H1 (cell line): ENCODE measurements at regions not wholly inside any gene's neighbourhood (a gene's known extent, or its start where the extent isn't known, plus 50 kb on each side); places are given as distances from the start of the nearest gene placed in this dataset.

Experiments
- CTCF ChIA-PET: fragments of 300-600 bp; sonication (Branson Sonifier 250); formaldehyde crosslinking; loops from one replicate; lab custom pipeline; 2021; ENCODE audit not compliant: partially characterized antibody; lab: Charles Lee
- POLR2A ChIA-PET: fragments of 300-600 bp; sonication (Branson Sonifier 250); formaldehyde crosslinking; loops from one replicate; lab custom pipeline; 2021; ENCODE audit warnings: inconsistent platforms; ENCODE audit not compliant: partially characterized antibody; lab: Charles Lee
- DNase-seq, 2 experiments: peaks; one replicate each; pipeline versions ENCODE4 v3.0.0 to v3.0.0-alpha.2; 2010 to 2022; ENCODE audit warnings: low spot score in 2 of 2, low read depth in 1 of 2, mixed read lengths in 1 of 2
- FAIRE-seq: peaks from 2 replicates; lab custom pipeline; 2011; peaks lifted over from hg19 to GRCh38; lab: Jason Lieb, UNC
- H2AFZ ChIP-seq: 2 replicates; pipeline ENCODE4 v1.8.1; 2012; ENCODE audit warnings: low read length, inconsistent platforms
- H2AK5ac ChIP-seq: 2 replicates; pipeline ENCODE4 v1.6.1; 2013; ENCODE audit warnings: low read depth, low read length
- H2BK120ac ChIP-seq: replicated peaks from 2 replicates; pipeline ENCODE3; 2013; ENCODE audit warnings: low read depth, low read length, inconsistent platforms
- H2BK12ac ChIP-seq: 2 replicates; pipeline ENCODE4 v1.6.1; 2013; ENCODE audit warnings: low read depth, low read length
- H2BK15ac ChIP-seq: 2 replicates; pipeline ENCODE4 v1.6.1; 2013; ENCODE audit warnings: low read length
- H2BK20ac ChIP-seq: 2 replicates; pipeline ENCODE4 v1.6.1; 2013; ENCODE audit warnings: low read length
- H2BK5ac ChIP-seq: 2 replicates; pipeline ENCODE4 v1.6.1; 2013; ENCODE audit warnings: low read depth, low read length
- H3K14ac ChIP-seq: 2 replicates; pipeline ENCODE4 v1.6.1; 2013; ENCODE audit warnings: inconsistent platforms; ENCODE audit not compliant: insufficient read length
- H3K18ac ChIP-seq: 2 replicates; pipeline ENCODE4 v1.6.1; 2013; ENCODE audit warnings: low read length; ENCODE audit errors: extremely low read depth
- H3K23ac ChIP-seq: 2 replicates; pipeline ENCODE4 v1.6.1; 2013; ENCODE audit warnings: inconsistent platforms; ENCODE audit not compliant: insufficient read length
- H3K23me2 ChIP-seq: 2 replicates; pipeline ENCODE4 v1.6.1; 2013; ENCODE audit warnings: low read depth, low read length
- H3K27ac ChIP-seq: 2 replicates; pipeline ENCODE4 v1.6.1; 2011; ENCODE audit warnings: low read depth, low read length, inconsistent platforms
- H3K27me3 ChIP-seq, 4 experiments: replicated peaks in 1 of 4; 1 replicate in 1 of 4; 2 replicates in 3 of 4; pipeline versions ENCODE4 v1.6.1 to v1.8.1; 2011 to 2013; ENCODE audit warnings: low read length in 3 of 4, mild to moderate bottlenecking in 3 of 4, inconsistent platforms in 2 of 4, mixed read lengths in 2 of 4, moderate library complexity in 1 of 4; ENCODE audit not compliant: control insufficient read depth in 3 of 4, insufficient read depth in 3 of 4; ENCODE audit errors: extremely low read depth in 1 of 4
- H3K36me3 ChIP-seq, 4 experiments: 2 replicates each; pipeline versions ENCODE4 v1.6.1 to v1.8.1; 2011 to 2013; ENCODE audit warnings: mild to moderate bottlenecking in 4 of 4, low read length in 3 of 4, moderate library complexity in 2 of 4, control low read depth in 1 of 4, inconsistent platforms in 1 of 4; ENCODE audit not compliant: insufficient read depth in 4 of 4, control insufficient read depth in 2 of 4
- H3K4ac ChIP-seq: replicated peaks from 2 replicates; pipeline ENCODE3; 2013; ENCODE audit warnings: low read length, low read depth, mixed read lengths, inconsistent platforms; ENCODE audit not compliant: insufficient read length
- H3K4me1 ChIP-seq, 4 experiments: replicated peaks in 1 of 4; 1 replicate in 1 of 4; 2 replicates in 3 of 4; pipeline versions ENCODE4 v1.6.1 to v1.8.1; 2011 to 2013; ENCODE audit warnings: low read length in 3 of 4, inconsistent platforms in 2 of 4, mixed read lengths in 1 of 4; ENCODE audit not compliant: insufficient read depth in 4 of 4, control insufficient read depth in 3 of 4
- H3K4me2 ChIP-seq, 2 experiments: 2 replicates each; pipeline versions ENCODE4 v1.6.1 to v1.8.1; 2011 to 2013; ENCODE audit warnings: low read depth in 2 of 2, low read length in 2 of 2, control low read depth in 1 of 2, inconsistent platforms in 1 of 2, mild to moderate bottlenecking in 1 of 2; ENCODE audit not compliant: insufficient read depth in 1 of 2
- H3K4me3 ChIP-seq, 4 experiments: fragments of 200-600, 300-600 bp in 1 of 4; sonication (generic), shearing (Covaris generic), sonication (Bioruptor Twin) in 1 of 4; 2 replicates each; pipeline versions ENCODE4 v1.5.1 to v1.8.1; 2011 to 2016; ENCODE audit warnings: low read length in 4 of 4, low read depth in 3 of 4, control low read depth in 2 of 4, inconsistent platforms in 2 of 4, mild to moderate bottlenecking in 2 of 4, mixed read lengths in 1 of 4, moderate library complexity in 1 of 4; ENCODE audit not compliant: insufficient read depth in 2 of 4; ENCODE audit errors: extremely low read depth in 1 of 4
- H3K56ac ChIP-seq: replicated peaks from 2 replicates; pipeline ENCODE3; 2013; ENCODE audit warnings: low read depth, mild to moderate bottlenecking, mixed read lengths, low read length, inconsistent platforms; ENCODE audit not compliant: insufficient read length
- H3K79me1 ChIP-seq: 2 replicates; pipeline ENCODE4 v1.6.1; 2013; ENCODE audit warnings: low read depth, low read length, control low read depth
- H3K79me2 ChIP-seq, 2 experiments: 2 replicates each; pipeline versions ENCODE4 v1.6.1 to v1.8.1; 2012 to 2013; ENCODE audit warnings: low read length in 2 of 2, mild to moderate bottlenecking in 2 of 2, inconsistent platforms in 1 of 2; ENCODE audit not compliant: insufficient read depth in 2 of 2, control insufficient read depth in 1 of 2
- H3K9ac ChIP-seq, 4 experiments: replicated peaks in 1 of 4; 1 replicate in 1 of 4; 2 replicates in 3 of 4; pipeline versions ENCODE4 v1.6.1 to v1.8.1; 2011 to 2013; ENCODE audit warnings: low read depth in 3 of 4, low read length in 3 of 4, control low read depth in 2 of 4, mild to moderate bottlenecking in 2 of 4, moderate library complexity in 2 of 4, inconsistent platforms in 1 of 4; ENCODE audit errors: extremely low read depth in 1 of 4
- H3K9me3 ChIP-seq, 2 experiments: 2 replicates each; pipeline versions ENCODE4 v1.6.1 to v1.8.1; 2012 to 2013; ENCODE audit warnings: mild to moderate bottlenecking in 2 of 2, moderate library complexity in 2 of 2, control low read depth in 1 of 2, inconsistent platforms in 1 of 2, low read depth in 1 of 2, low read length in 1 of 2, mixed read lengths in 1 of 2; ENCODE audit not compliant: insufficient read depth in 2 of 2
- H4K20me1 ChIP-seq, 2 experiments: replicated peaks in 1 of 2; 2 replicates each; pipeline versions ENCODE3 to v1.8.1; 2011 to 2013; ENCODE audit warnings: inconsistent platforms in 2 of 2, low read length in 2 of 2, mild to moderate bottlenecking in 1 of 2; ENCODE audit not compliant: insufficient read depth in 2 of 2, control insufficient read depth in 1 of 2
- H4K5ac ChIP-seq: 2 replicates; pipeline ENCODE4 v1.6.1; 2013; ENCODE audit warnings: low read length, low read depth, mixed read lengths, inconsistent platforms; ENCODE audit not compliant: insufficient read length
- H4K8ac ChIP-seq: 2 replicates; pipeline ENCODE4 v1.8.0; 2013; ENCODE audit warnings: mild to moderate bottlenecking, moderate library complexity, low read length, inconsistent platforms; ENCODE audit not compliant: insufficient read depth; ENCODE audit errors: extremely low read depth
- H4K91ac ChIP-seq: replicated peaks from 2 replicates; pipeline ENCODE3; 2013; ENCODE audit warnings: low read length, mixed read lengths, inconsistent platforms; ENCODE audit not compliant: insufficient read length
- CEBPB ChIP-seq: IDR thresholded peaks from 2 replicates; pipeline ENCODE4 v1.6.1; 2012; ENCODE audit warnings: low read depth, low read length
- RAD21 ChIP-seq, 2 experiments: IDR thresholded peaks in 1 of 2; conservative IDR thresholded peaks in 1 of 2; 2 replicates each; pipeline ENCODE4 v1.6.1; 2011; ENCODE audit warnings: low read depth in 2 of 2, low read length in 2 of 2, improper control_type of control experiment in 1 of 2, inconsistent platforms in 1 of 2, mild to moderate bottlenecking in 1 of 2, moderate library complexity in 1 of 2
- RXRA ChIP-seq: IDR thresholded peaks from 2 replicates; pipeline ENCODE4 v1.6.1; 2011; ENCODE audit warnings: low read depth, mild to moderate bottlenecking, low read length, moderate library complexity; ENCODE audit not compliant: insufficient read depth
- SIN3A ChIP-seq, 2 experiments: IDR thresholded peaks in 1 of 2; conservative IDR thresholded peaks in 1 of 2; 2 replicates each; pipeline ENCODE4 v1.6.1; 2011 to 2012; ENCODE audit warnings: low read length in 2 of 2, improper control_type of control experiment in 1 of 2, low read depth in 1 of 2, mild to moderate bottlenecking in 1 of 2
- TAF7 ChIP-seq: optimal IDR thresholded peaks from 2 replicates; pipeline ENCODE3; 2011; ENCODE audit warnings: low read depth, mild to moderate bottlenecking, inconsistent platforms, low read length, moderate library complexity, borderline replicate concordance
- WGBS, 2 experiments: shearing (Covaris generic) in 1 of 2; methylation state at CpG; one replicate each; pipeline versions ENCODE4 v1.1.6 to v1.1.7; 2013 to 2015; ENCODE audit warnings: low lambda C conversion rate in 2 of 2, mixed read lengths in 2 of 2, inconsistent platforms in 1 of 2, low coverage in 1 of 2, missing lambda C conversion rate in 1 of 2; ENCODE audit not compliant: insufficient replicate concordance in 2 of 2, insufficient coverage in 1 of 2, insufficient read length in 1 of 2; ENCODE audit errors: extremely low coverage in 1 of 2, missing lambda C conversion rate in 1 of 2; 5-methylcytosine and 5-hydroxymethylcytosine counted together

DNA sequence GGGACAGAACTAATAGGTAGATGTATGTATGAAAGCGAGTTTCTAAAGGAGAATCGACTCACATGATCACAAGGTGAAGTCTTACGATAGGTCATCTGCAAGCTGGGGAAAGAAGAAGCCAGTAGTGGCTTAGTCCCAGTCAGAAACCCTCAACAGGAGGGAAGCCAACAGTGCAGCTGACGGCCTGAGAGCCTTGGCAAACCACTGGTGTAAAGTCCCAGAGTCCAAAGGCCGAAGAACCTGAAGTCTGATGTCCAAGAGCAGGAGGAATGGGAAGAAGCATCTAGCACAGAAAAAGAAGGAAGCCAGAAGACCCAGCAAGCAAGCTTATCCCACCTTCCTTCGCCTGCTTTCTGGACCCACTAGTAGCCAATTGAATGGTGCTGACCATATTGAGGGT, 507.6 kb upstream of the ARGLU1 start:
- no peak overlapping the region for H4K5ac ChIP-seq
- H3K9me3 ChIP-seq, result no peaks in the 10 kb centered on the region
- no peaks in the 10 kb centered on the region for H3K23me2 ChIP-seq
- no peak overlapping the region for H3K4ac ChIP-seq
- no peaks in the 10 kb centered on the region for H3K27me3 ChIP-seq
- no peak overlapping the region for H4K91ac ChIP-seq
- no peaks in the 10 kb centered on the region for H4K20me1 ChIP-seq
- no peak overlapping the region for H2BK12ac ChIP-seq
- no peak overlapping the region for H2BK5ac ChIP-seq
- no peak overlapping the region for H2BK120ac ChIP-seq
- H3K79me1 ChIP-seq, result no peaks in the 10 kb centered on the region
- FAIRE-seq, result no peak
- no peaks in the 10 kb centered on the region for H3K4me1 ChIP-seq
- H3K23ac ChIP-seq, result no peak overlapping the region
- CTCF ChIA-PET, result no interaction called here
- no peak overlapping the region for H2AFZ ChIP-seq
- no peak overlapping the region for H4K8ac ChIP-seq
- no peaks in the 10 kb centered on the region for H3K36me3 ChIP-seq
- no peak overlapping the region for H3K9ac ChIP-seq
- no peak overlapping the region for H2BK15ac ChIP-seq
- no peak overlapping the region for H3K4me3 ChIP-seq
- no peak overlapping the region for H3K4me2 ChIP-seq
- POLR2A ChIA-PET, result no interaction called here
- no peak overlapping the region for H2BK20ac ChIP-seq
- no peak for DNase-seq
- H2AK5ac ChIP-seq, result no peak overlapping the region
- H3K18ac ChIP-seq, result no peak overlapping the region
- H3K79me2 ChIP-seq, result no peaks in the 10 kb centered on the region
- WGBS, 2 experiments, result 84% methylated on average over 6 of the region's 6 CpGs; no CpG with 5 or more reads in 1 of the 2 experiments
- H3K27ac ChIP-seq, result no peak overlapping the region
- H3K56ac ChIP-seq, result no peak overlapping the region
- H3K14ac ChIP-seq, result no peak overlapping the region
- no peak for TF ChIP-seq RAD21 (IDR thresholded peaks at IDR 0.05 in 1 of 2, conservative IDR thresholded peaks at IDR 0.05 in 1 of 2; ENCODE audit: low read depth in 2 of 2, low read length in 2 of 2)
- TF ChIP-seq TAF7, result no peak
- TF ChIP-seq SIN3A (conservative IDR thresholded peaks at IDR 0.05 in 1 of 2, IDR thresholded peaks at IDR 0.05 in 1 of 2; ENCODE audit: low read depth in 1 of 2, low read length in 2 of 2), result no peak
- TF ChIP-seq CEBPB, result no peak
- TF ChIP-seq RXRA, result no peak
